Karpas-422 (cell line): ENCODE measurements at regions not wholly inside any gene's neighbourhood (a gene's known extent, or its start where the extent isn't known, plus 50 kb on each side); places are given as distances from the start of the nearest gene placed in this dataset.

Experiments
- DNase-seq: peaks from one replicate; pipeline ENCODE4 v3.0.0-alpha.2; 2015
- H2AFZ ChIP-seq: fragments of 200-600 bp; sonication (generic); 2 replicates; pipeline ENCODE4 v1.6.1; 2014; ENCODE audit warnings: antibody characterized with exemption, low read length, mixed read lengths
- H3K27ac ChIP-seq: fragments of 200-600 bp; sonication (generic); 2 replicates; pipeline ENCODE4 v1.5.1; 2014; ENCODE audit warnings: mild to moderate bottlenecking, low read length, moderate library complexity
- H3K27me3 ChIP-seq: fragments of 200-600 bp; sonication (generic); 2 replicates; pipeline ENCODE4 v1.6.1; 2014; ENCODE audit warnings: low read length, mixed read lengths
- H3K36me3 ChIP-seq: fragments of 200-600 bp; sonication (generic); 2 replicates; pipeline ENCODE4 v1.6.1; 2014; ENCODE audit warnings: low read length, mixed read lengths; ENCODE audit not compliant: insufficient read depth
- H3K4me1 ChIP-seq: fragments of 200-600 bp; sonication (generic); 2 replicates; pipeline ENCODE4 v1.6.1; 2014; ENCODE audit warnings: mild to moderate bottlenecking, low read length, mixed read lengths
- H3K4me2 ChIP-seq: fragments of 200-600 bp; sonication (generic); 2 replicates; pipeline ENCODE4 v1.6.1; 2014; ENCODE audit warnings: low read length, low read depth, mild to moderate bottlenecking; ENCODE audit not compliant: poor library complexity, severe bottlenecking
- H3K4me3 ChIP-seq: fragments of 200-600 bp; sonication (generic); 2 replicates; pipeline ENCODE4 v1.5.1; 2014; ENCODE audit warnings: mild to moderate bottlenecking, antibody characterized with exemption, low read length, mixed read lengths
- H3K79me2 ChIP-seq: fragments of 200-600 bp; sonication (generic); 2 replicates; pipeline ENCODE4 v1.6.1; 2014; ENCODE audit warnings: mild to moderate bottlenecking, low read length, mixed read lengths
- H3K9ac ChIP-seq: fragments of 200-600 bp; sonication (generic); 2 replicates; pipeline ENCODE4 v1.6.0; 2014; ENCODE audit warnings: low read length
- H3K9me2 ChIP-seq: fragments of 200-600 bp; sonication (generic), shearing (Covaris generic); replicated peaks from 2 replicates; pipeline ENCODE4 v1.6.0; 2014; ENCODE audit warnings: mild to moderate bottlenecking, low read length, moderate library complexity; ENCODE audit not compliant: insufficient read depth
- H3K9me3 ChIP-seq: fragments of 300-700, 200-600 bp; sonication (generic); 2 replicates; pipeline ENCODE4 v1.6.1; 2014; ENCODE audit warnings: low read length, mixed read lengths
- H4K20me1 ChIP-seq: fragments of 200-600 bp; sonication (generic); 2 replicates; pipeline ENCODE4 v1.6.1; 2014; ENCODE audit warnings: mild to moderate bottlenecking, antibody characterized with exemption, low read length, low read depth; ENCODE audit not compliant: insufficient read depth

- Histone ChIP-seq H3K4me2 (no peak overlapping the region), H3K9me3 (no peaks in the 10 kb centered on the region), H3K27me3 (no peaks in the 10 kb centered on the region), H3K27ac (no peak overlapping the region), H4K20me1 (no peaks in the 10 kb centered on the region; the same call in 1 of the 2 replicates), H3K9me2 (no peaks in the 10 kb centered on the region), H3K4me1 (no peaks in the 10 kb centered on the region), H2AFZ (no peak overlapping the region), H3K36me3 (no peaks in the 10 kb centered on the region), H3K9ac (no peak overlapping the region), H3K79me2 (no peaks in the 10 kb centered on the region), H3K4me3 (no peak overlapping the region)
- no peak for DNase-seq
Observed at GRCh38 chr15:88390164-88390901, 76.9 kb downstream of the MRPL46 start.

DNA sequence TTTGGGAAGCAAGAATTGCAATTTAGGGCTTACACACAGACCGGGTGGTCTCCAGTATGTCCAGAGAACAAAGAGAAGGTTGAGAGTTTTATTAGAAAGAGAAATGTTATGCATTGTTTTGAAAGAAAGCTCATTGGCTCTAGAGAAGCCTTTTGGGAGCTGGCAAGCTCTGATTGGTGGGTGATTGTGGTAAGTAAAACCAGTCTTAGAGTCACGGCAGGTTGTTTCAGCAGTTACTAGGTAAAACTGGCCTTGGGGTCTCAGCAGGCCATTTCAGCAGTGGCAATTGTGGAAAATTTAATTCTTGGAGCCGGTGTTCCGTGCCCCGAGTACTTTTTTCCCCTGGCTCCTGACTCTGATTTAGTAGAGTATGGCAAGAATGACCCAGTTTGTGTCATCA lies 78.1 kb downstream of the MRPL46 start:
- Histone ChIP-seq H3K9me3 (no peaks in the 10 kb centered on the region), H3K9me2 (no peaks in the 10 kb centered on the region), H3K4me3 (no peak overlapping the region), H3K9ac (no peak overlapping the region), H3K79me2 (no peaks in the 10 kb centered on the region), H3K36me3 (no peaks in the 10 kb centered on the region), H3K4me2 (no peak overlapping the region), H3K4me1 (no peaks in the 10 kb centered on the region), H3K27me3 (no peaks in the 10 kb centered on the region), H2AFZ (no peak overlapping the region), H4K20me1 (no peaks in the 10 kb centered on the region; the same call in 1 of the 2 replicates), H3K27ac (no peak overlapping the region)
- no peak for DNase-seq

DNA sequence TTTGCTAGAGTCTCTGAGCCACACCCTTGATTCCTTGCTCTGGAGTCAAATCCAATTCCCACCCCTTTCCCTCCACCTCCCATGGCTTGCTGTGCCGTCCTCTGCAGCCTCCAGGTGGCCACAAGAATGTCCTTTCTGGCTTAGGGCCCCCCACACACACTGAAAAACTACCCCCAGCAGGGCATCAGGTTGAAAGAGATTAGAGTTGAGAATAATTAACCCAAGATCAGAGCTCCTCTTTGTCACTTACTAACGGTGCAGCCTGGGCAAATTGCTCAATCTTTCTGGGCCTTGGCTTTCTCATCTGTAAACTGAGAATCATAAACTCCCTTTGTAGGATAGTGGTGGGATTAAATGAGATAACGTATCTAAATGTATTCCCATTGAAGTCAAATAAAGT lies 78.5 kb downstream of the MRPL46 start:
- no peak overlapping the region for H3K27ac ChIP-seq
- H3K9me2 ChIP-seq, result no peaks in the 10 kb centered on the region
- no peaks in the 10 kb centered on the region for H3K4me1 ChIP-seq
- no peak for DNase-seq
- H3K4me2 ChIP-seq, result no peak overlapping the region
- H3K36me3 ChIP-seq, result no peaks in the 10 kb centered on the region
- no peaks in the 10 kb centered on the region for H3K79me2 ChIP-seq
- H3K27me3 ChIP-seq, result no peaks in the 10 kb centered on the region
- H3K4me3 ChIP-seq, result no peak overlapping the region
- no peak overlapping the region for H2AFZ ChIP-seq
- no peaks in the 10 kb centered on the region for H4K20me1 ChIP-seq
- H3K9me3 ChIP-seq, result no peaks in the 10 kb centered on the region
- no peak overlapping the region for H3K9ac ChIP-seq

DNA sequence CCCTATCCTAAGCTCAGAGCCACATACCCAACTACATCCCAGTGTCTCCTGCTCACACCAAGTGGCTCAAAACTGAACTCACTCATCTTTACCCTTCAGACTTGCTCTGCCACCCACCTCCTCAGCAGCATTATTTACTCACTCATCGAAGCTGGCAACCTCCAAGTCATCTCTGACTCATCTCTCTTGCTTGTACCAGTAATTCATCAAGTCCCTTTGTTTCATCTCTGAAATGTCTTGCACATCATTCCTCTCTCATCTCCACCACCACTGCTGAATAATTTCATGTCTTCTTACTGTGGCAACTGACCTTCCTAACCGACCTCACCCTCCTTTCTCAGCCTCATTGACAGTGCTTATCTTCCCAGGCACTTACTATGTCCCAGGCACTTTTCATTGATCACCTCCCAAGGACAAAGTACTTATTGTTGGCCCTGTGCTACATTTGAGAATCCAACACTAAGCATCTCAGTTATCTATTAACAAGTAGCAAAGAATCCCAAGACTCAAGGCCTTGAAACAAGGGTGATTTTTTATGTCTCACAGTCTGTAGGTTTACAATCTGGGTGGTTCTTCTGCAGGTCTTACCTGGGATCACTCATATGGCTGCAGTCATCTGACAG lies 82.0 kb downstream of the MRPL46 start:
- no peaks in the 10 kb centered on the region for H3K9me2 ChIP-seq
- no peak overlapping the region for H3K4me2 ChIP-seq
- H3K4me3 ChIP-seq, result no peak overlapping the region
- no peak overlapping the region for H2AFZ ChIP-seq
- H3K4me1 ChIP-seq, result no peaks in the 10 kb centered on the region
- no peak for DNase-seq
- H3K9ac ChIP-seq, result no peak overlapping the region
- H3K27me3 ChIP-seq, result no peaks in the 10 kb centered on the region
- no peaks in the 10 kb centered on the region for H4K20me1 ChIP-seq
- H3K36me3 ChIP-seq, result no peaks in the 10 kb centered on the region
- H3K9me3 ChIP-seq, result no peaks in the 10 kb centered on the region
- H3K79me2 ChIP-seq, result no peaks in the 10 kb centered on the region
- no peak overlapping the region for H3K27ac ChIP-seq

DNA sequence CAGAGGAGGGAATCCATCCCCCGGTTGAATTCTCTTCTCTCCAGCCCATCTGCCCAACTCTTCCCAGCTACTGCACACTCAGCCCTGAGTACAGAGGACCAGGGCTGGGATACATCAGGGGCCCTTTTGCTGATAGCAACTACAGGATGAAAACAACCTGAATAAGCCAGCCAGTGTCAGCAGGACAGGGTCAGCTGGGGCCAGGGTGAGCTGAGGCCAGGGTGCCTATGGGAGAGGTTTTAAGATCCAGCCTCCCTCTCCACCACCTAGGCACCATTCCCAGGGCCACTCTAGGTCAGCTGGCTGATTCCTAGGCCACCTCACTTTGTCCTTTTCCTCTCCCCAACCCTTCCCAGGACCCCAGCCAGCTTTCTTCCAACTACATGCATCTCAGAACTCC lies 83.8 kb downstream of the MRPL46 start:
- no peak overlapping the region for H2AFZ ChIP-seq
- H3K36me3 ChIP-seq, result no peaks in the 10 kb centered on the region
- H3K79me2 ChIP-seq, result no peaks in the 10 kb centered on the region

DNA sequence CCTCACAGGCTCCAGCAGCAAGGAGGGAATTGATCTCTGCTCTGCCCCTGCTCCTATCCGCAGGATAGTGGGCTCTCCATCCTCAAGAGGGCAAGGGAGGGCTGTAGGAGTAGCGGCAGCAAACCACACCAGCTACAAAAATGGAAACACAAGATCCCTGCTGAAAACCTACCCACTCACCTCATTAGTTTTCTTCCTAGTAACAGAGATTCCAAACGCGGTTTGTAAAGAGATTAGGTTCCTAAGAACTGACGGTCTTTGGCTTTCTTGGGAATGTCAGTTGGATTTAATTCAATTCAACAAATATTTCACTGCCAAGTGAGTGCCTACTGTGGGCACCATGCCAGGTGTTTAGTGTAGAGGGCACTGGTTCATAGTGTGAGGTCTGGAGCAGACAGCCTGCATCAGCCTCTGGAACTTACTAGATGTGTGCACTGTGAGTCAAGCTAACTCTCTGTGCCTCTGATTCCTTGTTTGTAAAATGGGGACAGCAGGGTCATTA lies 84.7 kb downstream of the MRPL46 start:
- Histone ChIP-seq H3K36me3 (no peaks in the 10 kb centered on the region), H3K9ac (no peak overlapping the region), H3K27ac (no peak overlapping the region), H2AFZ (no peak overlapping the region), H4K20me1 (no peaks in the 10 kb centered on the region), H3K4me2 (no peak overlapping the region), H3K4me1 (no peaks in the 10 kb centered on the region), H3K9me2 (no peaks in the 10 kb centered on the region), H3K4me3 (no peak overlapping the region), H3K9me3 (no peaks in the 10 kb centered on the region), H3K79me2 (no peaks in the 10 kb centered on the region), H3K27me3 (no peaks in the 10 kb centered on the region)
- DNase-seq, result no peak

More for the DNA sequence above, 83.8 kb downstream of the MRPL46 start:
- no peak overlapping the region for H3K4me3 ChIP-seq
- DNase-seq, result no peak
- H3K4me2 ChIP-seq, result no peak overlapping the region
- no peak overlapping the region for H3K9ac ChIP-seq
- H3K27me3 ChIP-seq, result no peaks in the 10 kb centered on the region
- H4K20me1 ChIP-seq, result no peaks in the 10 kb centered on the region
- no peaks in the 10 kb centered on the region for H3K9me3 ChIP-seq
- no peaks in the 10 kb centered on the region for H3K9me2 ChIP-seq
- no peaks in the 10 kb centered on the region for H3K4me1 ChIP-seq
- no peak overlapping the region for H3K27ac ChIP-seq

DNA sequence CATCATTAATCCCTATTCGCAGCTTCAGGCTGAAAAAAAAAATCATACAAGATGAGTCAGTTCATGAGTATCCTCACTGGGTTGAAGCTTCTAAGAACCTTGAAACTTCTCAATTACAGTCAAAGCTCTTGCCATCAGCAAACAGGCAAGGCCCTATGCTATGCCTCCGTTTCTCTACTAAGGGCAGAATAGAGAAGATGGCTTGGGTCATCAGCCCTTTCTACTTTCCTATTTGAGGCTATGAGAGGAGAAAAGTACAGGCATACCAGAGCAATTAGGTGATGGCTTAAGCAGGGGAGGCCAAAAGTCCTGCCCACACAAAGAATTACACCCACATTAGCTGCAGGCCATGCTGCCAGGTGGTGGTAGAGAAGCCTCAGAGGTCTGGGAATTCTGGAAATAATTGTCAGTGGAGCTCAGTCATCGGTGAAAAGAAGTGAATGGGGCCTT lies 89.0 kb downstream of the MRPL46 start:
- Histone ChIP-seq H3K4me1 (no peaks in the 10 kb centered on the region), H2AFZ (no peak overlapping the region), H3K9ac (no peak overlapping the region), H3K9me3 (no peaks in the 10 kb centered on the region), H3K4me3 (no peak overlapping the region), H3K4me2 (no peak overlapping the region), H3K9me2 (no peaks in the 10 kb centered on the region), H3K36me3 (no peaks in the 10 kb centered on the region), H3K79me2 (no peaks in the 10 kb centered on the region), H3K27me3 (no peaks in the 10 kb centered on the region), H3K27ac (no peak overlapping the region), H4K20me1 (no peaks in the 10 kb centered on the region)
- no peak for DNase-seq

DNA sequence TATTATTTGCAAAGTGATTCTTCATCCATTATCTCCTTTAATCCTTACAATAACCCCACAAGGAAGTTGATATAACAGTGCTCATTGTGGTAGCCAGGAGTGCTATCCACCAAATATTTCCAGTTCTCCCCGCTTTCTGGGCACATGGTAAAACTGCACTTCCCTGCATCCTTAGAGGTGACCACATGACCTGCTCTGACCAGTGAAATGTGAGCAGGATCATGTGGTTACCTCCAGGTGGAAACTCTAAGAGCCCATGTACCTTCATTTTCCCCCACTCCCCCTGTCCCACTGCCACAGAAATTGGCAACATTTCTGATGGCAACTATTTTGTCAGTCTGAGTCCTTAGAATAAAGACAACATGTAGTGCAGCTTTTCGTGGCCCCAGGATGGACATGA lies 89.7 kb downstream of the MRPL46 start:
- H3K4me3 ChIP-seq, result no peak overlapping the region
- no peak overlapping the region for H3K27ac ChIP-seq
- no peak overlapping the region for H2AFZ ChIP-seq
- no peaks in the 10 kb centered on the region for H3K36me3 ChIP-seq
- no peak overlapping the region for H3K9ac ChIP-seq
- H3K4me2 ChIP-seq, result no peak overlapping the region
- H3K27me3 ChIP-seq, result no peaks in the 10 kb centered on the region
- H3K79me2 ChIP-seq, result no peaks in the 10 kb centered on the region
- no peak for DNase-seq
- no peaks in the 10 kb centered on the region for H3K9me3 ChIP-seq
- no peaks in the 10 kb centered on the region for H4K20me1 ChIP-seq
- no peaks in the 10 kb centered on the region for H3K9me2 ChIP-seq
- no peaks in the 10 kb centered on the region for H3K4me1 ChIP-seq
